NCI-H2227 treated with DMSO at 0.1 percent for 48 hours (cell line): ENCODE measurements at regions not wholly inside any gene's neighbourhood (a gene's known extent, or its start where the extent isn't known, plus 50 kb on each side); places are given as distances from the start of the nearest gene placed in this dataset.
"Not testable (repeated sequence)": the region's sequence is repeated elsewhere in the genome, so short reads cannot be mapped to it uniquely, and the experiment has no call there.

Experiments used
- DNase-seq: peaks from one replicate; lab custom pipeline; 2025; lab: John Stamatoyannopoulos, UW

DNA sequence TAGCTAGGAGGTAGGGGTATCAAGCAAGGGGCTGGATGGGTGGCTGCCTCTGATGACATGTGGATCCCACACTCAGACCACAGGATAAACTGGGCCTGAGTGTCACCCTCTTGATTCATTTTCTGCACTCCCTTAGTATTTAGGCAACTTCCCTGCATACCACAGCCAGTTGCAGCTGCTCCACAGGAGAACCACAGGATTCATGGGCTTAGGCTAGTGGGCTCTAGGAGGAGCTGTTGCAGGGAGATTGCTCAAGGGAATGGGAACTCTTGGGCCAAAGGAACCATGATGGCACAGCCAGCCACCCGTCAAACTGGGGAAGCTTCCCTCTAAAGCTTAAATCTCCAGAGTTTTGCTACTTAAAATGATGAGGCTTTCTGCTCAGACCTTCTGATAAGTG lies 269.7 kb upstream of the ASIC2 start:
- DNase-seq, result no peak

DNA sequence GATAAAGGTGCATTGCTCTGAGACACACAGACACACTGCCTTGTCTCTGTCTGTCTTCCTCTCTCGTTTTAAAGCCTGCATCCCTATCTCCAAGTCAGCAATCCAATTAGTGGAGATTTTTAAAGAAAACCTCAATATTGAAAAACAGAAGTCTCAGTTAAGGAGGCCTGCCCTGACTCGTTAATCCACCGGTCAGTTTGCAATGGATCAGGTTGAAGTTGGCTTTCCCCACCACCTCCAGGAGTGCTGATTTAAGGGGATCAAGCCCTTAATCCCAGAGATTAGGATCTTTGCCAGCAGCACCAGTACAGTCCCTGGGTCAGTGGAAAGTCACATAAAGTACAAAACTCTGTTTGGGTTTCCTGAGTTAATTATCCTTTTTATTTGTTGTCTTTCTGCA lies 271.1 kb upstream of the ASIC2 start:
- no peak for DNase-seq

DNA sequence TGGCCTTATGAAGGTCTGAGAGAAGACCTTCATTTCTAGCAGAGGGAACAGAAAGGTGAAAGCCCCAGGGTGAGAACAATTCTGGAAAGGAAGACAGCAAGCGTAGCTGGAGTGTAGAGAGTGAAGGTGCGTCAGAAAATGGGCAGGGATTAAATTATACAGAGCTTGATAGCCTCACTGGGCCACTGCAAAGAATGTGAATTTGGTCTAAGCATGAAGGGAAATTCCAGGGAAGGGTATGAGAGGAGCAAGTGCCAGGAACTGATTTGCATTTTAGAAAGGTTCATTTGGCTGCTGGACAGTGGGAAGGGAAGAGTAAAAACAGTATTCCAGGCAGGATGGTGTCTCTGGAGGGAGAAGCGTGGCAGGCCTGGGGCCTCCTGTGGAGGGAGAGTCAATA lies 274.1 kb upstream of the ASIC2 start:
- no peak for DNase-seq

DNA sequence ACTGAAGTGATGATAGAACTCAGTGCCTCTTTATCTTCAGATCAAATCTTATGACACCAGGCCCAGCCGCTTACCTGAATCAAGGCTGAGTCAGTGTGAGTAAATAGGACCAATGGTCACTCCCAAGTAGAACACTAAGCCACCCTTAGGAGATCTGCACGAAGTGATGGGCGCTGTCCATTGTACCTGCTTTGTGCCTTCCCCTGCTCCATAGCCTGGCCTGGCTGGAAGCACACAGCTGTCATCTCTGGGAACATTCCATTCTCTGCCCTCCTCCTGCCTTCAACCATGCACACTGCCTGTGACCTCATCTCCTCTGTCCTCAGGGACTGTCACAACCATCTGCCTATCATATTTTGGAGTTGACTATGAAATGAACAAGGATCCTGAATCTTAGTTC lies 279.5 kb upstream of the ASIC2 start:
- no peak for DNase-seq

- DNase-seq, result no peak
These were observed 281.9 kb upstream of the ASIC2 start for GRCh38 chr17:33574942-33575445.

- DNase-seq, result not testable (repeated sequence)
These were observed 286.6 kb upstream of the ASIC2 start for GRCh38 chr17:33579740-33580139.

GRCh38 chr17:33580215-33580614 lies 287.1 kb upstream of the ASIC2 start:
- no peak for DNase-seq

- no peak for DNase-seq
These were observed 289.6 kb upstream of the ASIC2 start for GRCh38 chr17:33582661-33583060.

DNA sequence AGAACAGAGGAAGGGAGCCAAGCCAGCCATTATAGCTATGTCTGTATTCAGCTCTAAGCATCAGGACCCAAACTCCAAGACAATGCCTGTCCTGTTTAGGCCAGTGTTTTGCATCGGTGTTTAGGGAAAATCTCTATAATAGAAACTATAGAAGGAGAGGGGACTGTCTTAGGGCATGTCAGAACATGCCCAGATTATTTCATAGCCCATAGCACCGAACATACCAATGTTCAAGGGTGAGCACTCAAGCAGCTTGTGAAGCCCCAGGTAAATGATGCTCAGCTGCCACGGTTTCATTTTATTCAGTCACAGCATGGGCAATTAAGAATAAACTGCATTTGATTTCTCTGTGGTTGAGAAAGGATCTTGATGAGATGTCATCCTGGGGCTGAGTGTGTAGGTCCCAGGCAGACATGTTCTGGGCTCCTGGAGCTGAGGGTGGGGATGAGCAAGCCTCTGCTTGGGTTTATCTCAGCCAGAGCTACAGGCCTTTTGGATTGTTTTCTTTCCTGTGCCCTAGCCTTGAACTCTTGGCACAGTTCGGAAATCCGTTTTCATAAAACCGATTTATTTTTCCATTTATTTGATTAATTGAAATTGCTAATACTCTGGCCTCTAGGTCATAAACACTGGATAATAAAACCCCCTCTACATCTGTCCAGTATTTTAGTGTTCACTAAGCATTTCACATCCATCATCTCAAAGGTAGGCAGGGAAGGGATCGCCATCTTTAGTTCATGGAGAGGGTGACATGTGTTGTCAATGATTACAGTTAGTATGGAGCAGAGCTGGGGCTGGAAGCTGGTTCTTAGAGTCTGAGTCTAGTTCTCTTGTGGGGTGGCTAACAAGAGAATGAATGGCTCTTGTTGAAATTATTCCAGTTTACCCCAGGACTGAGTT lies 290.7 kb upstream of the ASIC2 start:
- peak; percentile 27 for DNase-seq

DNA sequence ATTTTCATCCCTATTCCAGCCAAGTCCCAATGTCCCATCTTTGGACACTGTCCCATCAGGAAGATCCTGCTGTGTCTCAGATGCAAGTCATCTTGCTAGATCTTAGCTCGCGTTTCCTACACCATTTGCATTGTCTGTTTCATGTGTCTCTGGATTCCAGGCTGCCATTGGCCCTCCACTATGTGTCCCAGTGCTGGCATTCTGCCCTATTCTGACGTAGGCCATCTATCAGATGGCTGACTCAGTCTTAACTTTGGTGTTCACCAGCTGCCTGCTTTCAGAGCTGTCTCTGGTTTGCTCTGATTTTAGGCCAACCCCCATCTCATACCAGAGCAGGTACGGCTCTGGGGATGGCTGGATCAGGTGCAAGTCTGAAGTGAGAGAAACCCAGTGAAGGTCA lies 300.9 kb upstream of the ASIC2 start:
- DNase-seq, result no peak

DNA sequence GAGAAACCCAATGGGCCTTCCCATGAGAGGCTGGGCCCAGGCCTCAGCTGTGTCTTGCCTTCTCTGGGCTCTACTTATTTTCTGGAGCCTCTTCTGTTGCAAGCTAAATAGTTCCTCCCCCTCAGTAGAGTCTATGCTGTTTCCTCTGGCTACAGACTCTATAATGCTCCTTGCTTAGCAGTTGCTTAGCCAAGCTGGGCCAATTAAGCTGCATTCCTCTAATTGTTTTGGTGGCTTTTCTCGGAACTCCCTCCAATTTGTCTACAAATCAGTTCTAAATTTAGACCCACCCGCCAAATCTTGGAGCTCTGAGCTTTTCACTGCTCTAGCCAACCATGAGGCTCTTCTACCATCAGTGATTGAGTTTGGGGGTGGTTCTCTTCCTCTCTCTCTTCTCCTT lies 302.7 kb upstream of the ASIC2 start:
- no peak for DNase-seq

DNA sequence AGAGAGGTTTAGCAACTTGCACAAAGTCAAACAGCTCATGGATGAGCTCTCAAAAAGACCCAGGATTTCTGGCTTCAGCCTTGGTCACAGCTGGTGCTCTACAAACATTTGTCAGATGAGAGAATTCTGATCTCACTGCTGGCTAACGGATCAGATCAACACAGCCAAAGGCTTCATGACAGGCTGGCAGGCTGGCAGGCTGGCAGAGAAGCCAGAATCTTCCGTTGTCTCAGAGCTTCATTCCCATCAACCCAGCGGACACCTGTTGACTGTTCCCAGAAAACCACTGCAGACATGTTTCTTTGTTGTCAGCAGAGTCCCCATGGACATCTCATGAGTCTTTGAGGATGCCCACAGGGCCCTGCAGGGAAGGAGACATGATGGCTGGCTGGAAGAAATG lies 303.8 kb upstream of the ASIC2 start:
- DNase-seq, result no peak

DNA sequence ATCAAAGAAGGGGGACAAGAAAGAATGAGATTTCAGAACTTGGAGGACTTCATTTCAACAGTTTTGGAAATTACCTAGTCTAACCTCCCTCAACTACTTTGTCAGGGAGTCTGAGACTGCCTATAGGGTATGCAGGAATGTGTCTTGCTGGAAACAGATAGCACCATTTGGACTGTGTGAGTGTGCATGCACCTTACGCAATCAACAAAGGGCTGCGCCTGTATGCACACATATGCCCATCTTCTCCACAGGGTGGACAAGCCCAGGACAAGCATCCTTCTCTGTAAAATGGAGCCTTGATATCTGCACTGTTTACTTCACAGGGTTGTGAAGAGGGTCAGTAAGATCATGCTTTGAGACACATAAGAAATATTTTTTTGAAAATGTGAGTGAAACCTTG lies 305.7 kb upstream of the ASIC2 start:
- DNase-seq, result no peak

GRCh38 chr17:33602981-33603380 lies 309.9 kb upstream of the ASIC2 start:
- no peak for DNase-seq

GRCh38 chr17:33603789-33604188 lies 310.7 kb upstream of the ASIC2 start:
- DNase-seq, result no peak

- no peak for DNase-seq
These were observed 318.4 kb upstream of the ASIC2 start for GRCh38 chr17:33611532-33611931.

- peak; percentile 21 for DNase-seq
These were observed 322.8 kb upstream of the ASIC2 start for GRCh38 chr17:33615861-33616260.

GRCh38 chr17:33623841-33624240 lies 330.7 kb upstream of the ASIC2 start:
- no peak for DNase-seq

GRCh38 chr17:33628500-33629346 lies 335.6 kb upstream of the ASIC2 start:
- no peak for DNase-seq

DNA sequence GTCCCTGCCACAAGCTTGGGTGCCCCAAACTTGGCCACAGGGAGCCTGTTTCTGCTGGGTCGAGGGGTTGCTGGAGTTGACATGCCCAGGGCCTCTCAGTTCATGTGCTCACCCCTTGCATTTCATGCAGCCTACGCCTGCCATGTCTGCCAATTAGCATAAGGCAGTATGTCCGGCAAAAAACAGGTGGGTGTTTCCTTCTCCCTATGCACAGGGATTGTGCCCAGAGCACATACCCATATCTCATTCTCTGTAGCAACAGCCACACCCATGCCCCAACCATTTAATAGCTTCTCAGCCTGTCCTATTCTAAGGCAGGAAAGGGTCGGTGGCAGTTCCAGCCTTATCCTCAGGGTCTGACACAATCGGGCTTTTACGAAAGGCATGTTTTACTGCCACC lies 340.4 kb upstream of the ASIC2 start:
- DNase-seq, result no peak

GRCh38 chr17:33637534-33637933 lies 344.4 kb upstream of the ASIC2 start:
- DNase-seq, result no peak

GRCh38 chr17:33639103-33639880 lies 346.2 kb upstream of the ASIC2 start:
- no peak for DNase-seq
